ENCODE measurements at regions not wholly inside any gene's neighbourhood (a gene's known extent, or its start where the extent isn't known, plus 50 kb on each side); places are given as distances from the start of the nearest gene placed in this dataset.
"Not testable (repeated sequence)": the region's sequence is repeated elsewhere in the genome, so short reads cannot be mapped to it uniquely, and the experiment has no call there.

DNA sequence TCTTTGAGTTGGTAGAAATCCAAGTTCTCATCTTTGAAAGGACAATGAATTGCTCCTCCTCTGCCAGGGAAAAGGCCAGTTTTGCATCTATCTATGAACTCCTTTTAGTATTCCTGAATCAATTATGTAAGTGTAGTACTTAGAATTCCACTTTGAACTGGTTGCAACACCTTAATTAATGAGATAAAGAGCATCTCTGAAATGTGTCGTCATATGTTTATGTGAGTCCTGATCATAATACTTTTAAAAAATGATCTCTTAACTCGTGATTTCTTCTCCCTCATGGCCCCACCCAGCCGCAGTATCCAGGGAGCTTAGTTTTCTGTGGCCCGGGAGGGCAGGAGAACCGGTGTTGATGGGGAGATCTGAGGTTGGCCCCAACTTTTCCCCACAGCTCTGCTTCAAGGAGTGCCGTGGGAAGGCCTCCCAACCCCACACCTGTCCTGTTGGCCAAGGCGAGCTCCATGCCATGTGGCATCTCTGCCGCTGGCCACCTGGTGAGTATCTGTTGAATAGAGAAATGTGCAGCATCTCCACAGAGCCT is 203.5 kb downstream of the TMEM121 start:
- TF ChIP-seq, protein P1, sequence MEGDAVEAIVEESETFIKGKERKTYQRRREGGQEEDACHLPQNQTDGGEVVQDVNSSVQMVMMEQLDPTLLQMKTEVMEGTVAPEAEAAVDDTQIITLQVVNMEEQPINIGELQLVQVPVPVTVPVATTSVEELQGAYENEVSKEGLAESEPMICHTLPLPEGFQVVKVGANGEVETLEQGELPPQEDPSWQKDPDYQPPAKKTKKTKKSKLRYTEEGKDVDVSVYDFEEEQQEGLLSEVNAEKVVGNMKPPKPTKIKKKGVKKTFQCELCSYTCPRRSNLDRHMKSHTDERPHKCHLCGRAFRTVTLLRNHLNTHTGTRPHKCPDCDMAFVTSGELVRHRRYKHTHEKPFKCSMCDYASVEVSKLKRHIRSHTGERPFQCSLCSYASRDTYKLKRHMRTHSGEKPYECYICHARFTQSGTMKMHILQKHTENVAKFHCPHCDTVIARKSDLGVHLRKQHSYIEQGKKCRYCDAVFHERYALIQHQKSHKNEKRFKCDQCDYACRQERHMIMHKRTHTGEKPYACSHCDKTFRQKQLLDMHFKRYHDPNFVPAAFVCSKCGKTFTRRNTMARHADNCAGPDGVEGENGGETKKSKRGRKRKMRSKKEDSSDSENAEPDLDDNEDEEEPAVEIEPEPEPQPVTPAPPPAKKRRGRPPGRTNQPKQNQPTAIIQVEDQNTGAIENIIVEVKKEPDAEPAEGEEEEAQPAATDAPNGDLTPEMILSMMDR (IDR thresholded peaks at IDR 0.05): not testable (repeated sequence)
- not testable (repeated sequence) for TF ChIP-seq POLR2A (IDR thresholded peaks at IDR 0.05)

Data from body of pancreas (tissue), 4 donors.